GM12874 (cell line): ENCODE measurements at regions not wholly inside any gene's neighbourhood (a gene's known extent, or its start where the extent isn't known, plus 50 kb on each side); places are given as distances from the start of the nearest gene placed in this dataset.

Experiments used
- CTCF ChIP-seq: IDR thresholded peaks from 2 replicates; pipeline ENCODE4 v1.5.1; 2011; ENCODE audit warnings: low read depth, mild to moderate bottlenecking, control low read depth, low read length, moderate library complexity; ENCODE audit not compliant: insufficient read depth

DNA sequence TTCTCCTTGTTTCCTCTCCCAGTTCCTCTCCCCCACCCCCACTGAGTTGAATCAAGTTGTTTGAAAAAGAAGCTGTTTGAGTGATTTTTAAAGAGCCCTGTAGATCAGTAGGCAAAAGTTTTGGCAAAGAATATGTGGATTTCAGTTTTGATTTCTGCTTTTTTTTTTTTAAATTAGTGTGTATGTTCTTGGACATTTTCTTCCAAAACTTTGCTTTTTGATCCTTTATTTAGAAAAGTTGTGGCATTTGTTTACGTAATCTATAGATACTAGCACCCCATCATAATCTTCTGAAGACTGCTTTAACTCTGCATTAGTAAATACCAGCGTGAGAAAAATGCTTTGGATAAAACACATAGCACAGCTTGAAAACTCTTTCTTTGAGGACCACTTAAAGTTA is 190.3 kb upstream of the SEL1L start:
- TF ChIP-seq CTCF = no peak

DNA sequence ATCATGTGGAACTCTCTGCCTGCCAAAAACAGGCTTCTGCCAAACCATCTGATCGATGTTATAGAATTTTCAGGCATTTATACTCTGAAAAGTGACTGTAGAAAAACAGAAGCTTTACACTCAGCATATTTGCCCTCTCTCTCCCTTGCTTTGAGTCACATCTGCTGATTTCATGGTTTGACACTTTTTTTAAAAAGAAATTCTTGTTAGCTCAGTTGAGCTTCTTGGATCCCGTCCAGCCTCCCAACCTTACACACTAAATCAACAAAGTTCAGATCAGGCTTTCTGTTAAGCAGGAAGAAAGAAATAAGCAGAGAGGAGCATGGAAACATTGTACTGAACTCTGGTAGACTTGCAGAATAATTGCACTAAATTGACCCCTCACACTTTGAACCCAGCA is 193.6 kb upstream of the SEL1L start:
- no peak for TF ChIP-seq CTCF

- no peak for TF ChIP-seq CTCF
These were observed 194.8 kb upstream of the SEL1L start for GRCh38 chr14:81728447-81728846.

- no peak for TF ChIP-seq CTCF
These were observed 196.0 kb upstream of the SEL1L start for GRCh38 chr14:81729622-81730021.

DNA sequence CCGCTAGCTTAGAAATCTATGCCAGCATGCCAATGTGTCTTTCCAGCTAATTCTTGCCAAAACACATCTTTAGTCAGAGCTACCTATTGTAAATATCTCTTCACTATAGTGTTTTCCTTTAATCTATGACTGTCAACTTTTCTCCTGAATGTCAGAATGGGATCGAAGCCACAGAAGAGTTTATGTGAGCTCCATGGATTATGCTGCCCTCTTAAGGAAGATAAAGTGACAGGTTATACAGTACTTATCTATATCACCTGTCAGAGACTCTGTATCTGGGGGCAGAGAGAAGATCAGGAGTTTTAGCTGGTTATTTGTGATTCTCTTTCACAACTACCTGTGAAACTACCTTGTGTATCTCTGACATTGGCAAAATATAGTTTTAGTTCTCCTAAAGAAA is 204.3 kb upstream of the SEL1L start:
- TF ChIP-seq CTCF = no peak

- no peak for TF ChIP-seq CTCF
These were observed 205.4 kb upstream of the SEL1L start for GRCh38 chr14:81738946-81739659.

DNA sequence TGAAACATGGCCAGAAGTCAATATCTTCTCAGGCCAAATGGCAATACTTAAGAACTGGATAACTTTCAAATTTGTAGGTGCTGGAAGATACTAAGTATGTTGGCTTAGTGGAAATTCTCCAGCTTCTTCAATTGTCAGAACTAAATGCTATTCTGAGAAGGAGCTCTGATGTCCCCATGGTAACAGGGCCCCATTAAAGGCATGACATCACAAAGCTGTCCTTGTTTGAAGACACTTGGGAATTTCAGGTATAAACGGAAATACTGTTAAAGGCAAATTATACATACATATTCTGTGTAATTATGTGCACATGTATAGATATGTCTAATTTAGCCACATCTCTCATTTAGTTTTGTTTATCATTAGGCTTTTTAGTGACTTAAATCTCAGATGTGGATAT is 210.0 kb upstream of the SEL1L start:
- no peak for TF ChIP-seq CTCF

- no peak for TF ChIP-seq CTCF
These were observed 217.5 kb upstream of the SEL1L start for GRCh38 chr14:81751198-81751597.
